T-helper 1 cell treated with Interleukin-12 subunit alpha and Interleukin-12 subunit beta and Interleukin-4 antibody, amounts not matched to agents 30 μg/mL and 1 μg/mL, for 36 hours (primary cell): ENCODE measurements at regions not wholly inside any gene's neighbourhood (a gene's known extent, or its start where the extent isn't known, plus 50 kb on each side); places are given as distances from the start of the nearest gene placed in this dataset.

ENCODE experiments used
- H3K27ac Mint-ChIP-seq: one replicate; pipeline ENCODE4 v1.8.0; 2021; ENCODE audit warnings: mild to moderate bottlenecking, mixed read lengths
- H3K27me3 Mint-ChIP-seq: one replicate; pipeline ENCODE4 v1.8.0; 2021; ENCODE audit warnings: low read depth, mixed read lengths
- H3K36me3 Mint-ChIP-seq: one replicate; pipeline ENCODE4 v1.8.0; 2021; ENCODE audit warnings: low read depth, mixed read lengths
- H3K4me1 Mint-ChIP-seq: one replicate; pipeline ENCODE4 v1.8.0; 2021; ENCODE audit warnings: low read depth, mixed read lengths
- H3K4me3 Mint-ChIP-seq: one replicate; pipeline ENCODE4 v1.8.0; 2021; ENCODE audit warnings: mild to moderate bottlenecking, moderate library complexity, mixed read lengths
- H3K9me3 Mint-ChIP-seq: one replicate; pipeline ENCODE4 v1.8.0; 2021; ENCODE audit warnings: mixed read lengths

- no peak overlapping the region for H3K27ac Mint-ChIP-seq
- H3K36me3 Mint-ChIP-seq: no peaks in the 10 kb centered on the region
- H3K9me3 Mint-ChIP-seq: no peaks in the 10 kb centered on the region
- no peaks in the 10 kb centered on the region for H3K4me1 Mint-ChIP-seq
- no peaks in the 10 kb centered on the region for H3K27me3 Mint-ChIP-seq
- H3K4me3 Mint-ChIP-seq: no peak overlapping the region
Measured at GRCh38 chr21:23780326-23780725, 1827.0 kb downstream of the MRPL39 start.

DNA sequence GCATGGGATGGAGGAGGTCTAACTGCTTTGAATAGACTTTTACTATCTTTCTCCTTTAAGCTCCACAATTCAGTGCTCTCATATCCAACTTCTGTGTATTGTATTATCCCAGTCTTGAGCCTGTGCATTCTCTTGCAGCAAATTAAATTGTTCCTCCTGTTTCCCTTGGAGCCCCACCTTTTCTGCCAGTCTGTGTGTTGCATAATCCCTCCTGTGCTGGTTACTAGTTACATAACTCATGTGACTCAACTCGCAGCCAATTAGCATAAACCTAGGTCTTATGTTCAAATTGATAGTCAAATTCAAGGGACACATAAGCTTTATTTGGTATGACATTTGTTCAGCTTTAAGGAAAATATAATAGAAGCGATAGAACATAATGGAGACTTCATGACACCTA lies 1863.5 kb downstream of the MRPL39 start:
- H3K9me3 Mint-ChIP-seq: peaks cover 4% of the 10 kb centered on the region
- no peak overlapping the region for H3K27ac Mint-ChIP-seq
- no peaks in the 10 kb centered on the region for H3K36me3 Mint-ChIP-seq
- H3K4me1 Mint-ChIP-seq: no peaks in the 10 kb centered on the region
- H3K27me3 Mint-ChIP-seq: no peaks in the 10 kb centered on the region
- H3K4me3 Mint-ChIP-seq: no peak overlapping the region

- no peaks in the 10 kb centered on the region for H3K27me3 Mint-ChIP-seq
Measured at GRCh38 chr21:23740463-23740862, 1866.8 kb downstream of the MRPL39 start.

DNA sequence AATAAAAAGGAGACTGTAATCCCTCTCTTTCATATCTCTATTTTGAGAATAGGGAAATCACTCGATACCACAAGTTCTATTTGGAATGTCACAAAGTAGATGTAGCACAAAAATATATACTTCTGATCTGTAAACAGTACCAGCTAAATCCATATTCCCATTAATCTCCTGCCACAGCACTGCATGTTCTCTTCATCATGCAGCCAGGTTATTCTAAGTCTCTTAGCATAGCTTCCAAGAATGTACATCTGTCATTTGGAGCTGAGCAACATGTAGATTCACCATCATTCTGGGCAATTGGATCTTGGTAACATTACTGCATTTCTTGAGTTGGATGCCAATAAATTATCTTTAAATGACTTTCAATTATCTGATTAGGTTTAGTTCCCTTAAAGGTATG lies 1874.5 kb downstream of the MRPL39 start:
- no peaks in the 10 kb centered on the region for H3K9me3 Mint-ChIP-seq
- no peak overlapping the region for H3K27ac Mint-ChIP-seq
- no peaks in the 10 kb centered on the region for H3K36me3 Mint-ChIP-seq
- no peak overlapping the region for H3K4me3 Mint-ChIP-seq
- no peaks in the 10 kb centered on the region for H3K4me1 Mint-ChIP-seq
- no peaks in the 10 kb centered on the region for H3K27me3 Mint-ChIP-seq

More at GRCh38 chr21:23740463-23740862, 1866.8 kb downstream of the MRPL39 start:
- H3K4me3 Mint-ChIP-seq: no peak overlapping the region
- H3K36me3 Mint-ChIP-seq: no peaks in the 10 kb centered on the region
- no peaks in the 10 kb centered on the region for H3K9me3 Mint-ChIP-seq
- H3K27ac Mint-ChIP-seq: no peak overlapping the region
- H3K4me1 Mint-ChIP-seq: no peaks in the 10 kb centered on the region

GRCh38 chr21:23729331-23729730 lies 1878.0 kb downstream of the MRPL39 start:
- Mint-ChIP-seq H3K9me3 (no peaks in the 10 kb centered on the region), H3K36me3 (no peaks in the 10 kb centered on the region), H3K27me3 (no peaks in the 10 kb centered on the region), H3K27ac (no peak overlapping the region), H3K4me3 (no peak overlapping the region), H3K4me1 (no peaks in the 10 kb centered on the region)

- H3K4me3 Mint-ChIP-seq: no peak overlapping the region
- no peak overlapping the region for H3K27ac Mint-ChIP-seq
- no peaks in the 10 kb centered on the region for H3K27me3 Mint-ChIP-seq
- no peaks in the 10 kb centered on the region for H3K4me1 Mint-ChIP-seq
- H3K36me3 Mint-ChIP-seq: no peaks in the 10 kb centered on the region
- no peaks in the 10 kb centered on the region for H3K9me3 Mint-ChIP-seq
Measured at GRCh38 chr21:23725576-23725975, 1881.7 kb downstream of the MRPL39 start.

- Mint-ChIP-seq H3K36me3 (no peaks in the 10 kb centered on the region), H3K27ac (no peak overlapping the region), H3K27me3 (no peaks in the 10 kb centered on the region), H3K4me1 (no peaks in the 10 kb centered on the region), H3K9me3 (no peaks in the 10 kb centered on the region), H3K4me3 (no peak overlapping the region)
Measured at GRCh38 chr21:23718446-23719285, 1888.6 kb downstream of the MRPL39 start.

DNA sequence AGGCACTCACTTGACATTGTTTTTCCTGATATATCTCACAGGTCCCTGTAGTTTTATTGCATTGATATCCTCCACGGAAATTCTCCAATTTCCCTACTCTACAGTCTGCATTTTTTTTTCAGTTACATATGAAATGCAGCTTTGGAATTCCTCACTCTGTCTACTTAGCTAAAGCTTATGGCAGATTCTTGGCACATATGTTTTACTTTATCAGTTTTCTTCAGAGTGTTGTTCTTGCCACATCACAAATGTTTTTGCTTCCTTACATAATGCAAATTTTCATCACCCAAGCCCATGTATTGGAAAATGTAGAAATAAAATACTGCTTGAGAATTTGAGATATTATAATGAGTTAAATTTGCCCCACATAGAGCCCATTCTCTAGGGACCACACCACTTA lies 1895.1 kb downstream of the MRPL39 start:
- H3K36me3 Mint-ChIP-seq: no peaks in the 10 kb centered on the region
- H3K27ac Mint-ChIP-seq: no peak overlapping the region
- H3K4me1 Mint-ChIP-seq: no peaks in the 10 kb centered on the region
- H3K4me3 Mint-ChIP-seq: no peak overlapping the region
- H3K27me3 Mint-ChIP-seq: no peaks in the 10 kb centered on the region
- H3K9me3 Mint-ChIP-seq: no peaks in the 10 kb centered on the region

DNA sequence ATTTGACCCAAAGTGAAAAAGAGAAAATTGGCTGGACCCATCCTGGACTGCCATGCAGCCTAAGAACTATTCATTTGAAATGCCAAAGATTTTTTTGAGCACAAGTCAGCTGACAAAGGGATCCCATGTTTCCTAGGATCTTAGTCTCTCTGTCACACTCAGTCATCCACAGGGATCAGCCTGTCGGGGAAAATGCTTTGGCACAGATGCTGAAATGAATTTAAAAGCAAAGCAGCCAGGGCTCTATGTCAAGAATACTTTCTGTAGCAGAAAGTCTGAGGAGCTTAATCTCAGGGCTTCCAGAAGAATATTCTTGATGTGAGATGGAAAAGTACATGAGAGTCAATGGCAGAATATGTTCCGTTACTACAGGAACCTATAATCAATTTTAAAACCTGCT lies 1900.8 kb downstream of the MRPL39 start:
- no peak overlapping the region for H3K4me3 Mint-ChIP-seq
- H3K36me3 Mint-ChIP-seq: no peaks in the 10 kb centered on the region
- H3K9me3 Mint-ChIP-seq: no peaks in the 10 kb centered on the region
- H3K27ac Mint-ChIP-seq: no peak overlapping the region
- no peaks in the 10 kb centered on the region for H3K27me3 Mint-ChIP-seq
- no peaks in the 10 kb centered on the region for H3K4me1 Mint-ChIP-seq

- Mint-ChIP-seq H3K27ac (no peak overlapping the region), H3K36me3 (no peaks in the 10 kb centered on the region), H3K4me3 (no peak overlapping the region), H3K27me3 (no peaks in the 10 kb centered on the region), H3K4me1 (no peaks in the 10 kb centered on the region), H3K9me3 (peaks cover 3% of the 10 kb centered on the region)
Measured at GRCh38 chr21:23699402-23699801, 1907.9 kb downstream of the MRPL39 start.

DNA sequence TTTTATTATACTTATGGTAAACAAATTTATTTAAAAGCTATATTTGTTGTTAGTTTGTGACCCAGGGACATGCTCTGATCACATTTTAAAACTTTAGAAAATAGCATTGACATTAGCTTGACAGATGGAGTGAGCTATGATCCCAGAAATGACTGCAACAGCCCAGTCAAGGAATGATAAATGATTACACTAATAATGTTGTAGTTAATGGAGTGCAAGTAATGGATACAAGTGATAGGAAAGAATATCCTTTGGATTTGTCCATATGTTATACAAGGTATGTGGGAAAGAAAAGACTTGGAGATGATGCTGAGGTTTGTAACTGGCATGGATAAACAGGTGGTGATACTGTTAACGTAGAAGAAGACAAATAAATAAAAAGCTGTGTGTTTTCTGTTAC lies 1908.7 kb downstream of the MRPL39 start:
- Mint-ChIP-seq H3K4me3 (no peak overlapping the region), H3K9me3 (peaks cover 3% of the 10 kb centered on the region), H3K4me1 (no peaks in the 10 kb centered on the region), H3K27me3 (no peaks in the 10 kb centered on the region), H3K27ac (no peak overlapping the region), H3K36me3 (no peaks in the 10 kb centered on the region)

DNA sequence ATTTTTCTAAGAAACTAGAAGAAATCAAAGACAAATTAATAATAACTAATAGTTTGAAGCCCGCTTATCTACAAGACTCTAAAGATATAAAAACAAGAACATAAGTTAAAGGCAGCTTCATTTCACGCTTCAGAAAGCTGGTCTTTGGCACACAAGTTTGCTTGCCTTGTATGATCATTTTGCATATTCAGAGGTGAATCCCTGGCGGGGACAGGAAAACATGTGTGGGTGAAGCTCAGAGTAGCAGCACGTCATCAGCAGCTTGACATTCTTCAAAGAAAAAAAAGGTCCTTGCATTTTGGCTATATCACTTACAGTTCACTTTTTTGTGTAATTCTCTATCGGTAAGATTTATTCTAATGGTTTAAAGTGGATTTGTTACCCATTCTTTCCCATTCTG lies 1911.8 kb downstream of the MRPL39 start:
- H3K36me3 Mint-ChIP-seq: no peaks in the 10 kb centered on the region
- no peaks in the 10 kb centered on the region for H3K9me3 Mint-ChIP-seq
- H3K27me3 Mint-ChIP-seq: no peaks in the 10 kb centered on the region
- H3K27ac Mint-ChIP-seq: no peak overlapping the region
- no peaks in the 10 kb centered on the region for H3K4me1 Mint-ChIP-seq
- H3K4me3 Mint-ChIP-seq: no peak overlapping the region

GRCh38 chr21:23694390-23694789 lies 1912.9 kb downstream of the MRPL39 start:
- Mint-ChIP-seq H3K36me3 (no peaks in the 10 kb centered on the region), H3K4me1 (no peaks in the 10 kb centered on the region), H3K27ac (no peak overlapping the region), H3K27me3 (no peaks in the 10 kb centered on the region), H3K9me3 (no peaks in the 10 kb centered on the region), H3K4me3 (no peak overlapping the region)

DNA sequence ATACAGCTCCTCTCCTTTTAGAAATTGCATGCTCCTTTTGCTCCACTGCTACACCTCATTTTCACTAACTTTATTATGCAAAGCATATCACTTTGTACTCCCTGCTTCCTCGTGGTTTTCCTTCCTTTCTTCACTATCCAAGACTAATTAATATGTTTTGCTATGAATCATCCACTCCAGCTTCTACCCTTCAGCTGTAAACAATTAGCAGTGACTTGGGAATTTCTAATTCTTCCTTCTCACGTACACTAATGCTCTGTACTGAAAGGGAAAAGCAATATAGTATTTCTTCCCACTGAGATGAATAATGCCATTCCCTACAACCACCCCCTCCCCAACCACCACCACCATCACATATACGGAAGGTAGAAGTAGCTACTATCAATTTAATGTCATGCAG lies 1917.0 kb downstream of the MRPL39 start:
- no peaks in the 10 kb centered on the region for H3K4me1 Mint-ChIP-seq
- H3K27ac Mint-ChIP-seq: no peak overlapping the region
- no peaks in the 10 kb centered on the region for H3K36me3 Mint-ChIP-seq
- H3K9me3 Mint-ChIP-seq: no peaks in the 10 kb centered on the region
- no peak overlapping the region for H3K4me3 Mint-ChIP-seq
- no peaks in the 10 kb centered on the region for H3K27me3 Mint-ChIP-seq

GRCh38 chr21:23686737-23687523 lies 1920.4 kb downstream of the MRPL39 start:
- no peaks in the 10 kb centered on the region for H3K9me3 Mint-ChIP-seq

More at GRCh38 chr21:23686737-23687523, 1920.4 kb downstream of the MRPL39 start:
- Mint-ChIP-seq H3K4me3 (no peak overlapping the region), H3K27ac (no peak overlapping the region), H3K36me3 (no peaks in the 10 kb centered on the region), H3K27me3 (no peaks in the 10 kb centered on the region), H3K4me1 (no peaks in the 10 kb centered on the region)
